ENCODE measurements at regions not wholly inside any gene's neighbourhood (a gene's known extent, or its start where the extent isn't known, plus 50 kb on each side); places are given as distances from the start of the nearest gene placed in this dataset.
A peak's percentile ranks its signal among the peaks of the same experiment; 100 is the strongest.
"Not testable (repeated sequence)": the region's sequence is repeated elsewhere in the genome, so short reads cannot be mapped to it uniquely, and the experiment has no call there.

GRCh38 chr2:239719791-239720360, 305.3 kb downstream of the NDUFA10 start:
- no peaks in the 10 kb centered on the region for H3K36me3 Mint-ChIP-seq (ENCODE audit: low read depth)
- TF ChIP-seq CTCF (IDR thresholded peaks at IDR 0.05; ENCODE audit: unreplicated experiment in 3 of 3), result no peak
- peaks cover 10% of the 10 kb centered on the region for H3K27me3 Mint-ChIP-seq (ENCODE audit: low read depth)
- H3K4me1 Mint-ChIP-seq, result peaks cover 25% of the 10 kb centered on the region
- no peak overlapping the region for H3K4me3 Mint-ChIP-seq
- H3K27ac Mint-ChIP-seq, result no peak overlapping the region
- peaks cover 2% of the 10 kb centered on the region for H3K9me3 Mint-ChIP-seq

- H3K4me3 Mint-ChIP-seq; H3K27ac Mint-ChIP-seq; H3K9me3 Mint-ChIP-seq; H3K36me3 Mint-ChIP-seq (ENCODE audit: low read depth); H3K27me3 Mint-ChIP-seq (ENCODE audit: low read depth): not testable (repeated sequence)
- H3K4me1 Mint-ChIP-seq, result peaks cover 25% of the 10 kb centered on the region
Observed at GRCh38 chr2:239718991-239719390, 306.2 kb downstream of the NDUFA10 start.

GRCh38 chr2:239717706-239718105, 307.4 kb downstream of the NDUFA10 start:
- Mint-ChIP-seq H3K27me3 (ENCODE audit: low read depth) (no peaks in the 10 kb centered on the region), H3K36me3 (ENCODE audit: low read depth) (no peaks in the 10 kb centered on the region), H3K27ac (peak overlapping the region in 2 of 3 experiments; percentile 5 to 33), H3K4me1 (peaks cover 25% of the 10 kb centered on the region), H3K4me3 (no peak overlapping the region), H3K9me3 (peaks cover 16% of the 10 kb centered on the region)
- TF ChIP-seq CTCF (IDR thresholded peaks at IDR 0.05; ENCODE audit: unreplicated experiment in 3 of 3), result no peak

GRCh38 chr2:239717319-239717675, 307.8 kb downstream of the NDUFA10 start:
- H3K9me3 Mint-ChIP-seq, result peaks cover 19% of the 10 kb centered on the region
- no peak overlapping the region for H3K4me3 Mint-ChIP-seq
- peak overlapping the region in 1 of 3 experiments; percentile 46 for H3K27ac Mint-ChIP-seq
- H3K27me3 Mint-ChIP-seq (ENCODE audit: low read depth), result no peaks in the 10 kb centered on the region
- no peak for TF ChIP-seq CTCF (IDR thresholded peaks at IDR 0.05; ENCODE audit: unreplicated experiment in 3 of 3)
- peaks cover 25% of the 10 kb centered on the region for H3K4me1 Mint-ChIP-seq
- no peaks in the 10 kb centered on the region for H3K36me3 Mint-ChIP-seq (ENCODE audit: low read depth)

GRCh38 chr2:239716536-239717318, 308.4 kb downstream of the NDUFA10 start:
- Mint-ChIP-seq H3K27ac (peak overlapping the region; percentile 28 to 62 (median 46)), H3K4me3 (peak overlapping the region in 1 of 3 experiments; percentile 4), H3K36me3 (ENCODE audit: low read depth) (no peaks in the 10 kb centered on the region), H3K4me1 (peaks cover 25% of the 10 kb centered on the region), H3K9me3 (peaks cover 19% of the 10 kb centered on the region), H3K27me3 (ENCODE audit: low read depth) (no peaks in the 10 kb centered on the region)
- no peak for TF ChIP-seq CTCF (IDR thresholded peaks at IDR 0.05; ENCODE audit: unreplicated experiment in 3 of 3)

GRCh38 chr2:239716009-239716408, 309.1 kb downstream of the NDUFA10 start:
- no peak for TF ChIP-seq CTCF (IDR thresholded peaks at IDR 0.05; ENCODE audit: unreplicated experiment in 3 of 3)
- Mint-ChIP-seq H3K27me3 (ENCODE audit: low read depth) (no peaks in the 10 kb centered on the region), H3K4me1 (peaks cover 25% of the 10 kb centered on the region), H3K36me3 (ENCODE audit: low read depth) (no peaks in the 10 kb centered on the region), H3K4me3 (no peak overlapping the region), H3K9me3 (peaks cover 25% of the 10 kb centered on the region), H3K27ac (peak overlapping the region; percentile 22 to 62 (median 46))

Measured in nephron (organoid).